Activated CD4-positive, alpha-beta T cell treated with anti-CD3 and anti-CD28 coated beads for 36 hours (primary cell): ENCODE measurements at regions not wholly inside any gene's neighbourhood (a gene's known extent, or its start where the extent isn't known, plus 50 kb on each side); places are given as distances from the start of the nearest gene placed in this dataset.
"Not testable (repeated sequence)": the region's sequence is repeated elsewhere in the genome, so short reads cannot be mapped to it uniquely, and the experiment has no call there.

Experiments used
- ATAC-seq: fragments of 200-7000 bp; cut with Tn5 transposase; one replicate; pipeline ENCODE4 v1.10.0; 2021; ENCODE audit warnings: mild to moderate bottlenecking, moderate library complexity
- CTCF ChIA-PET: fragments of 350-600 bp; sonication (Branson Sonifier 250); formaldehyde crosslinking; loops from one replicate; lab custom pipeline; 2021; ENCODE audit warnings: antibody characterized with exemption; lab: Charles Lee
- POLR2A ChIA-PET: fragments of 350-600 bp; sonication (Branson Sonifier 250); formaldehyde crosslinking; loops from one replicate; lab custom pipeline; 2021; ENCODE audit warnings: antibody characterized with exemption, inconsistent platforms; lab: Charles Lee
- DNase-seq: peaks from one replicate; pipeline ENCODE4 v3.0.0-alpha.2; 2020
- H3K27ac Mint-ChIP-seq: one replicate; pipeline ENCODE4 v1.8.0; 2021; ENCODE audit warnings: mixed read lengths
- H3K27me3 Mint-ChIP-seq: one replicate; pipeline ENCODE4 v1.8.0; 2021; ENCODE audit warnings: mixed read lengths
- H3K36me3 Mint-ChIP-seq: one replicate; pipeline ENCODE4 v1.8.0; 2021; ENCODE audit warnings: low read depth, mixed read lengths
- H3K4me1 Mint-ChIP-seq: one replicate; pipeline ENCODE4 v1.8.0; 2021; ENCODE audit warnings: mixed read lengths
- H3K4me3 Mint-ChIP-seq: one replicate; pipeline ENCODE4 v1.8.0; 2021; ENCODE audit warnings: mild to moderate bottlenecking, moderate library complexity, mixed read lengths
- H3K9me3 Mint-ChIP-seq: one replicate; pipeline ENCODE4 v1.8.0; 2021; ENCODE audit warnings: low read depth, mixed read lengths
- intact Hi-C, 2 experiments: fragments of 100-400 bp; cut with DNase I in 1 of 2; cut with micrococcal nuclease in 1 of 2; formaldehyde crosslinking; loops; one replicate each; pipeline versions ENCODE4 v1.14.2 to v1.15.1; 2022 to 2024; cut with DNase I, micrococcal nuclease

- POLR2A ChIA-PET, H3K36me3 Mint-ChIP-seq, H3K9me3 Mint-ChIP-seq, ATAC-seq, H3K4me3 Mint-ChIP-seq, intact Hi-C loops, H3K27ac Mint-ChIP-seq, H3K27me3 Mint-ChIP-seq, DNase-seq, CTCF ChIA-PET, H3K4me1 Mint-ChIP-seq: not testable (repeated sequence)
Measured at GRCh38 chr15:44817797-44818196, 81.5 kb downstream of the TRIM69 start.

DNA sequence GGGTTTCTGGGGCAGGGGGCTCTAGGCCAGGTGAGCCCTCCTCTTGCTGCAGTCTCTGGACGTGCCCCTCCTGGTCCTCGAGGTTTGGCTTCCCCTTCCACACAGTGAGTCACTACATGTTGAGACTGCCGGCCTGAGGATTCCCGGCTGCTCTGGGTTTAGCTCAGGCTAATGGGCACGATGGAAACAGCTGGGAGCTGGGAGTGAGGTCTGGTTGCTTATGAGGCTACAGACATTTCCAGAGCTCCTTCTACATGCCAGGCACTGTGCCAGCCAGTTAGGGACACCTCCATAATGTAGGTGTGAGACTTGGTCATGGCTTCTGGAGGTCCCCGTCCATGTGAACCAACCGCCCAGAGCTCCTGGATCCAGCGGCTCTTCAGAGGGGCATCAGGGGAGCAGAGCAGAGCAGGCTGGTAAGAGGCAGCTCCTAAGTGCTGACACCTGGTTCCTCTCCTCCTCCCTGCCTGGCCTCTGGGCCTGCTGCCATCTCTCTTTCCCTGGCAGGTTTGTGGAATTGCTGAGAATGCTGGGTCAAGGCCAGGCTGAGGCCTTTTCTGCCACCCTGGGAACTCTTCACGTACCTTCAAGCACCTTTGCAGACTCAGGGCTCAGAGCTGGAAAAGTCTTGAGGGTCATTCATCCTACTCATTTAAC lies 83.1 kb downstream of the TRIM69 start:
- H3K9me3 Mint-ChIP-seq, CTCF ChIA-PET, intact Hi-C loops, H3K27me3 Mint-ChIP-seq, POLR2A ChIA-PET, DNase-seq, H3K27ac Mint-ChIP-seq, H3K4me3 Mint-ChIP-seq, ATAC-seq, H3K36me3 Mint-ChIP-seq, H3K4me1 Mint-ChIP-seq: not testable (repeated sequence)

DNA sequence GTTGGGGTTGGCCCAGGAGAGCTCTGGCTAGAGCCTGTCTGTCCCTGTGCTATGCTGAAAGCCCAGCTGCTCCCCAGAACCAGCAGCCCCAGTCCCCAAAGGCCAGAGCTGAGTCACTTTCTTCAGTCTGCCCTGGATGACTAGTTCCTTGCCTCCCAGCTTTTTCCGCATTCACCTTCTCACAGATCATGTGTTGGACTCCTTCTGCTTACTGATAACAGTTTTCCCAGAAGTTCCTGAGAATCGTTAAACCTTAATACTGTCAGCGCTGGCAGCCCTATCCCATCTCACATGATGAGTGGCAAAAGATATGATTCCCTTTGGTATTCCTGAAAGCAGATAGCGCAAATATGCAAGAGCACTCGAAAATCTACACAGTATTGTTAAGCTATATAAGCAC lies 84.2 kb downstream of the TRIM69 start:
- H3K9me3 Mint-ChIP-seq, H3K4me3 Mint-ChIP-seq, H3K27ac Mint-ChIP-seq, intact Hi-C loops, H3K36me3 Mint-ChIP-seq, H3K27me3 Mint-ChIP-seq, H3K4me1 Mint-ChIP-seq, DNase-seq, ATAC-seq, POLR2A ChIA-PET: not testable (repeated sequence)
- CTCF ChIA-PET, result interaction anchor here (0.7 kb wide), 1 partner anchor 242 kb away, joined by 3 read pairs; no protein-coding TSS in a partner anchor

- H3K27ac Mint-ChIP-seq, H3K9me3 Mint-ChIP-seq, intact Hi-C loops, DNase-seq, H3K36me3 Mint-ChIP-seq, H3K27me3 Mint-ChIP-seq, CTCF ChIA-PET, POLR2A ChIA-PET, H3K4me1 Mint-ChIP-seq, H3K4me3 Mint-ChIP-seq, ATAC-seq: not testable (repeated sequence)
Measured at GRCh38 chr15:44820967-44821366, 84.6 kb downstream of the TRIM69 start.

GRCh38 chr15:44824277-44825145 lies 88.2 kb downstream of the TRIM69 start:
- CTCF ChIA-PET, H3K27ac Mint-ChIP-seq, POLR2A ChIA-PET, H3K36me3 Mint-ChIP-seq, H3K9me3 Mint-ChIP-seq, DNase-seq, H3K4me3 Mint-ChIP-seq, H3K27me3 Mint-ChIP-seq, H3K4me1 Mint-ChIP-seq, intact Hi-C loops, ATAC-seq: not testable (repeated sequence)

DNA sequence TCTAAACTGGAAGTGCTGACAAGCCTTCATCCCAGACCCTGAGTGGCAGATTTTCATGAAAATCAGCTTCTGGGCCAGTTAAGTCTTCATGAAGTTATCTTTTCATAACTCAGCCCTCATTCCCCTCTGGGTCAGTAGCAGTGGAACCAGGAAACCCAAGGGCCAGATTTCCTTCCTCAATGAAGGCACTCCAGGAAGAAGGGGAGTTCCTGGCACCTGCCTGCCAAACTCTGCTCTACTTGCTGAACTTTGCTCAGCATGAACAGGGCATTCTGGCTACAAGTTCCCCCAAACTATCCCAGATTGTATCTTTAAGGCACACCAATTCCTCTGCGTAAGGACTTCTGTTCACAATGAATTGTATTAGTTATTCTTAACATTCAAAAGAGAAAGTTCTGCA lies 90.3 kb downstream of the TRIM69 start:
- H3K27me3 Mint-ChIP-seq, H3K27ac Mint-ChIP-seq, H3K4me3 Mint-ChIP-seq, POLR2A ChIA-PET, H3K9me3 Mint-ChIP-seq, ATAC-seq, H3K36me3 Mint-ChIP-seq, CTCF ChIA-PET, DNase-seq, intact Hi-C loops: not testable (repeated sequence)
- H3K4me1 Mint-ChIP-seq, result peaks cover 10% of the 10 kb centered on the region

- DNase-seq, H3K27ac Mint-ChIP-seq, H3K9me3 Mint-ChIP-seq, H3K36me3 Mint-ChIP-seq, intact Hi-C loops, H3K27me3 Mint-ChIP-seq, POLR2A ChIA-PET, ATAC-seq, CTCF ChIA-PET, H3K4me3 Mint-ChIP-seq: not testable (repeated sequence)
- peaks cover 13% of the 10 kb centered on the region for H3K4me1 Mint-ChIP-seq
Measured at GRCh38 chr15:44828229-44828914, 92.0 kb downstream of the TRIM69 start.

GRCh38 chr15:44829150-44829549 lies 92.8 kb downstream of the TRIM69 start:
- H3K27ac Mint-ChIP-seq, intact Hi-C loops, H3K36me3 Mint-ChIP-seq, H3K9me3 Mint-ChIP-seq, H3K4me3 Mint-ChIP-seq, POLR2A ChIA-PET, CTCF ChIA-PET, DNase-seq, H3K27me3 Mint-ChIP-seq, ATAC-seq: not testable (repeated sequence)
- H3K4me1 Mint-ChIP-seq, result peaks cover 13% of the 10 kb centered on the region

DNA sequence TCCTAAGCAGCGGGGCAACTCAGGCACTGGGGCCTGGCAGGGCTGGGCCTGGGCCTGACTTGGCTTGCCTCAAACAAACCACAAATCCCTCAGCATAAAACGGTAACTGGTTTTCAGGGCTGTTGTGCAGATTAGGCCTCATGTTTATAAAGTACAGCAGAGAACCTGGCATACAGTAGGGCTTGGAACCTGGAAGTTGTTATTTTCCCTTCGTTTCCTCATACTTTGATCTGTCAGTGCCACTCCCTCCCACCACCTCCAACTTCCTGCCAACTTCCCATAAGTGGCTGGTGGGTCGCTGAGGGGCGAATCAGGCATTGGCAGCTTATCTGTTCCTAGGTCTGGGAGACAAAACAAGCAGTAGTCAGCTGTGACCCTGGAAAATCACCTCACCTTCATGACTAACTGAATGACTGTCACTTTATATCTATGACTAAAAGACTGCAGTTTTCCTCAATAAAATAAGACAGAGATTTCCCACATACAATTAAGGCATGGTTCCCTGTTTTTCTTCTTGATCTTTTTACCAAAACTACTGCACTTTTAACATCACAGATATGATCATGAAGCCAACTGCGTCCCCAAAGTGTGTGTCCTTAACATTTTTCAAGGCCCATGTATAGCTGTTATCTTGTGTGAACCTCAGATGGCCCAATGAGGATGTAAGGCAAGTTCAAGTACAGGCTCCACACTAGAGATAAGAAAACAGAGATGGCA lies 94.5 kb downstream of the TRIM69 start:
- Mint-ChIP-seq H3K4me1 (peaks cover 13% of the 10 kb centered on the region), H3K27ac (peak overlapping the region; percentile 81)
- H3K9me3 Mint-ChIP-seq, H3K27me3 Mint-ChIP-seq, H3K4me3 Mint-ChIP-seq, CTCF ChIA-PET, H3K36me3 Mint-ChIP-seq, POLR2A ChIA-PET, intact Hi-C loops: not testable (repeated sequence)
- DNase-seq (peak; percentile 22), ATAC-seq (peak; percentile 61)

DNA sequence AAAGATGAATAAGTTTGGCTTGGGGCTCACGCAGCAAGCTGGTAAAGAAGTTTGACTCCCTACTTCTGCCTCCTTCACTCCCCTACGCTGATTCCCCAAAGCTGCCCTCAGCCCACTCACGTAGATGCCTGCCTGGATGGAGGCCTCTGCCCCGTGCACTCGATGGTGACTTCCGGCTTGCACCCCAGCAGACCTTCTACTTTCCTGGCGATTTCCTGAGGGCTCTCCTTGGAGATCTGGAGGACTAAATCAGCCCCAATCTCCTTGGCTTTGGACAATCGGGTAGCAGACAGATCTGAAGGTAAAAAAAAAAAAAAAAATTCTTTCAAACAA lies 95.0 kb downstream of the TRIM69 start:
- CTCF ChIA-PET, H3K9me3 Mint-ChIP-seq, POLR2A ChIA-PET, ATAC-seq, H3K27me3 Mint-ChIP-seq, intact Hi-C loops, DNase-seq, H3K4me3 Mint-ChIP-seq, H3K36me3 Mint-ChIP-seq: not testable (repeated sequence)
- H3K4me1 Mint-ChIP-seq, result peaks cover 13% of the 10 kb centered on the region
- peak overlapping the region; percentile 81 for H3K27ac Mint-ChIP-seq

DNA sequence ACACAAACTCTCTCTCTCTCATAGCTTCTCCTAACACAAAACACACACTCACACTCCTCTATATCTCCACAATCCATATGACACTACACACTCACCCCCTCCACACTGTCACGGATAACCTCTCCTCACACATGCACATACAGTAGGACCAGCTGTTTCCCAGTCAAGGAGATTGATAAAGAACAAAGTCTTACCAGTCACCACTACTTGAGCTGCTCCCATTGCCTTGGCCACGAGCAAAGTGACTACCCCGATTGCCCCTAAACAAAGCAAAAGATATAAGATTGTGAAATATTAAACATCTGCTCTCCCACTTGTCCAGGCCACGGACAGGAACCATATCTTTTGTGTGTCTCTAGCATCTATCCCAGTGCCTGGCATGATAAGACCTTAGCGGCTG lies 95.8 kb downstream of the TRIM69 start:
- POLR2A ChIA-PET, H3K9me3 Mint-ChIP-seq, H3K36me3 Mint-ChIP-seq: not testable (repeated sequence)

More for the DNA sequence above, 95.8 kb downstream of the TRIM69 start:
- ATAC-seq, DNase-seq, H3K4me3 Mint-ChIP-seq, intact Hi-C loops, H3K27me3 Mint-ChIP-seq, CTCF ChIA-PET: not testable (repeated sequence)
- H3K4me1 Mint-ChIP-seq, result peaks cover 13% of the 10 kb centered on the region
- H3K27ac Mint-ChIP-seq, result peak overlapping the region; percentile 1
